ENCODE measurements at regions not wholly inside any gene's neighbourhood (a gene's known extent, or its start where the extent isn't known, plus 50 kb on each side); places are given as distances from the start of the nearest gene placed in this dataset.
A peak's percentile ranks its signal among the peaks of the same experiment; 100 is the strongest.

GRCh38 chr4:23135792-23136645 is 443.3 kb downstream of the GBA3 start:
- TF ChIP-seq CTCF (conservative IDR thresholded peaks at IDR 0.05 in 1 of 2, IDR thresholded peaks at IDR 0.05 in 1 of 2; ENCODE audit: low read depth in 1 of 2, low read length in 2 of 2) (peak; percentile 64 to 86), EZH2 (IDR thresholded peaks at IDR 0.05; ENCODE audit: low read length, missing control alignments) (no peak)

Data from fibroblast of lung (primary cell).